ENCODE measurements at regions not wholly inside any gene's neighbourhood (a gene's known extent, or its start where the extent isn't known, plus 50 kb on each side); places are given as distances from the start of the nearest gene placed in this dataset.

DNA sequence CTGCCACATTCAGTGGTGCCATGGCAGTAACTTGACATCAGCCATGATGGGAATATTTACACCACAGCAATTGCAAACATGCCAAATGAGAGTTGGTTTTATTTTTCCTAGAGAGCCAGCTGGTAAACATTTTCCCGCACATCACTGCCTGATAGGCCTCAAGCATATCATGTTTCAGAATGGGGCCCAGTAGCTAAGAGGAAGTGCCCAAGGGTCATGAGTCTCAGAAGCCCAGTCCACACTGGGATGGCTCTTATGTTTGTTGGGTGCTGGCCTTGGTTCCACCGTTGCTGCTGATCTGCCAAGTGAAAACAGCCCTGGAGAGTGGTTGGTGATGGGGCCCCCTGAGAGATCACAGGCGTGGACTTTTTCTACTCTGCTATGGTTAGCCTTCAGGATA is 64.3 kb upstream of the NAV2 start:
- TF ChIP-seq, protein P1, sequence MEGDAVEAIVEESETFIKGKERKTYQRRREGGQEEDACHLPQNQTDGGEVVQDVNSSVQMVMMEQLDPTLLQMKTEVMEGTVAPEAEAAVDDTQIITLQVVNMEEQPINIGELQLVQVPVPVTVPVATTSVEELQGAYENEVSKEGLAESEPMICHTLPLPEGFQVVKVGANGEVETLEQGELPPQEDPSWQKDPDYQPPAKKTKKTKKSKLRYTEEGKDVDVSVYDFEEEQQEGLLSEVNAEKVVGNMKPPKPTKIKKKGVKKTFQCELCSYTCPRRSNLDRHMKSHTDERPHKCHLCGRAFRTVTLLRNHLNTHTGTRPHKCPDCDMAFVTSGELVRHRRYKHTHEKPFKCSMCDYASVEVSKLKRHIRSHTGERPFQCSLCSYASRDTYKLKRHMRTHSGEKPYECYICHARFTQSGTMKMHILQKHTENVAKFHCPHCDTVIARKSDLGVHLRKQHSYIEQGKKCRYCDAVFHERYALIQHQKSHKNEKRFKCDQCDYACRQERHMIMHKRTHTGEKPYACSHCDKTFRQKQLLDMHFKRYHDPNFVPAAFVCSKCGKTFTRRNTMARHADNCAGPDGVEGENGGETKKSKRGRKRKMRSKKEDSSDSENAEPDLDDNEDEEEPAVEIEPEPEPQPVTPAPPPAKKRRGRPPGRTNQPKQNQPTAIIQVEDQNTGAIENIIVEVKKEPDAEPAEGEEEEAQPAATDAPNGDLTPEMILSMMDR (IDR thresholded peaks at IDR 0.05), result no peak
- TF ChIP-seq POLR2A (IDR thresholded peaks at IDR 0.05), result no peak
- TF ChIP-seq EP300 (IDR thresholded peaks at IDR 0.05), result no peak
